ENCODE measurements at regions not wholly inside any gene's neighbourhood (a gene's known extent, or its start where the extent isn't known, plus 50 kb on each side); places are given as distances from the start of the nearest gene placed in this dataset.

GRCh38 chr5:74063821-74064220 is 437.8 kb downstream of the ARHGEF28 start:
- Histone ChIP-seq H3K27ac (ENCODE audit: low read length) (no peak overlapping the region), H2AFZ (ENCODE audit: low read depth, low read length) (no peak overlapping the region), H3K27me3 (ENCODE audit: insufficient read depth, low read length, poor library complexity) (peaks cover 9% of the 10 kb centered on the region), H3K36me3 (ENCODE audit: insufficient read depth, low read length) (no peaks in the 10 kb centered on the region), H3K79me2 (ENCODE audit: insufficient read depth, low read length) (no peaks in the 10 kb centered on the region), H3K4me3 (ENCODE audit: low read depth in 1 of 2, low read length in 2 of 2) (no peak overlapping the region), H3K4me2 (ENCODE audit: insufficient read depth, low read length) (no peak overlapping the region), H3K9ac (ENCODE audit: low read depth, low read length) (no peak overlapping the region), H3K9me3 (ENCODE audit: insufficient read depth, low read length, severe bottlenecking) (no peaks in the 10 kb centered on the region), H4K20me1 (ENCODE audit: insufficient read depth, low read length) (no peaks in the 10 kb centered on the region), H3K4me1 (ENCODE audit: insufficient read depth, low read length) (no peaks in the 10 kb centered on the region)
- no peak for TF ChIP-seq CTCF (IDR thresholded peaks at IDR 0.05; ENCODE audit: borderline replicate concordance, extremely low read depth, low read length, poor library complexity, severe bottlenecking)
- no peak for TF ChIP-seq EZH2 (IDR thresholded peaks at IDR 0.05; ENCODE audit: borderline replicate concordance, low read depth, low read length, severe bottlenecking)
- ATAC-seq (ENCODE audit: insufficient read depth, low read depth): no peak
- no peak for DNase-seq

GRCh38 chr5:74063346-74063745 is 437.4 kb downstream of the ARHGEF28 start:
- Histone ChIP-seq H4K20me1 (ENCODE audit: insufficient read depth, low read length) (no peaks in the 10 kb centered on the region), H3K4me1 (ENCODE audit: insufficient read depth, low read length) (no peaks in the 10 kb centered on the region), H3K79me2 (ENCODE audit: insufficient read depth, low read length) (no peaks in the 10 kb centered on the region), H2AFZ (ENCODE audit: low read depth, low read length) (no peak overlapping the region), H3K9me3 (ENCODE audit: insufficient read depth, low read length, severe bottlenecking) (no peaks in the 10 kb centered on the region), H3K36me3 (ENCODE audit: insufficient read depth, low read length) (no peaks in the 10 kb centered on the region), H3K4me3 (ENCODE audit: low read depth in 1 of 2, low read length in 2 of 2) (no peak overlapping the region), H3K4me2 (ENCODE audit: insufficient read depth, low read length) (no peak overlapping the region), H3K9ac (ENCODE audit: low read depth, low read length) (no peak overlapping the region), H3K27ac (ENCODE audit: low read length) (no peak overlapping the region), H3K27me3 (ENCODE audit: insufficient read depth, low read length, poor library complexity) (peaks cover 9% of the 10 kb centered on the region)
- TF ChIP-seq EZH2 (IDR thresholded peaks at IDR 0.05; ENCODE audit: borderline replicate concordance, low read depth, low read length, severe bottlenecking) (no peak), CTCF (IDR thresholded peaks at IDR 0.05; ENCODE audit: borderline replicate concordance, extremely low read depth, low read length, poor library complexity, severe bottlenecking) (no peak)
- no peak for DNase-seq
- no peak for ATAC-seq (ENCODE audit: insufficient read depth, low read depth)

- Histone ChIP-seq H3K79me2 (ENCODE audit: insufficient read depth, low read length) (no peaks in the 10 kb centered on the region), H3K27me3 (ENCODE audit: insufficient read depth, low read length, poor library complexity) (no peaks in the 10 kb centered on the region), H3K27ac (ENCODE audit: low read length) (no peak overlapping the region), H3K36me3 (ENCODE audit: insufficient read depth, low read length) (no peaks in the 10 kb centered on the region), H2AFZ (ENCODE audit: low read depth, low read length) (no peak overlapping the region), H3K4me3 (ENCODE audit: low read depth in 1 of 2, low read length in 2 of 2) (no peak overlapping the region), H3K4me1 (ENCODE audit: insufficient read depth, low read length) (no peaks in the 10 kb centered on the region), H3K9ac (ENCODE audit: low read depth, low read length) (no peak overlapping the region), H3K9me3 (ENCODE audit: insufficient read depth, low read length, severe bottlenecking) (no peaks in the 10 kb centered on the region), H3K4me2 (ENCODE audit: insufficient read depth, low read length) (no peak overlapping the region), H4K20me1 (ENCODE audit: insufficient read depth, low read length) (no peaks in the 10 kb centered on the region)
- DNase-seq (no peak), ATAC-seq (ENCODE audit: insufficient read depth, low read depth) (no peak)
- TF ChIP-seq EZH2 (IDR thresholded peaks at IDR 0.05; ENCODE audit: borderline replicate concordance, low read depth, low read length, severe bottlenecking) (no peak), CTCF (IDR thresholded peaks at IDR 0.05; ENCODE audit: borderline replicate concordance, extremely low read depth, low read length, poor library complexity, severe bottlenecking) (no peak)
These were observed 435.3 kb downstream of the ARHGEF28 start for GRCh38 chr5:74061292-74061691.

- H3K27ac ChIP-seq (ENCODE audit: low read length): no peak overlapping the region
- no peaks in the 10 kb centered on the region for H3K79me2 ChIP-seq (ENCODE audit: insufficient read depth, low read length)
- H3K4me2 ChIP-seq (ENCODE audit: insufficient read depth, low read length): no peak overlapping the region
- no peaks in the 10 kb centered on the region for H3K9me3 ChIP-seq (ENCODE audit: insufficient read depth, low read length, severe bottlenecking)
- H3K9ac ChIP-seq (ENCODE audit: low read depth, low read length): no peak overlapping the region
- no peak overlapping the region for H2AFZ ChIP-seq (ENCODE audit: low read depth, low read length)
- DNase-seq (no peak), ATAC-seq (ENCODE audit: insufficient read depth, low read depth) (no peak)
- H3K4me3 ChIP-seq (ENCODE audit: low read depth in 1 of 2, low read length in 2 of 2): no peak overlapping the region
- no peaks in the 10 kb centered on the region for H4K20me1 ChIP-seq (ENCODE audit: insufficient read depth, low read length)
- no peaks in the 10 kb centered on the region for H3K36me3 ChIP-seq (ENCODE audit: insufficient read depth, low read length)
- TF ChIP-seq CTCF (IDR thresholded peaks at IDR 0.05; ENCODE audit: borderline replicate concordance, extremely low read depth, low read length, poor library complexity, severe bottlenecking) (no peak), EZH2 (IDR thresholded peaks at IDR 0.05; ENCODE audit: borderline replicate concordance, low read depth, low read length, severe bottlenecking) (no peak)
- H3K27me3 ChIP-seq (ENCODE audit: insufficient read depth, low read length, poor library complexity): no peaks in the 10 kb centered on the region
- no peaks in the 10 kb centered on the region for H3K4me1 ChIP-seq (ENCODE audit: insufficient read depth, low read length)
These were observed 433.7 kb downstream of the ARHGEF28 start for GRCh38 chr5:74059706-74060105.
